HCT116 (cell line): ENCODE measurements at regions not wholly inside any gene's neighbourhood (a gene's known extent, or its start where the extent isn't known, plus 50 kb on each side); places are given as distances from the start of the nearest gene placed in this dataset.

Experiments
- ATF3 ChIP-seq: IDR thresholded peaks from 2 replicates; pipeline ENCODE4 v1.6.1; 2012
- CTCF ChIP-seq, 3 experiments: fragments of 200-600 bp in 1 of 3; sonication (generic) in 1 of 3; IDR thresholded peaks in 2 of 3; conservative IDR thresholded peaks in 1 of 3; 2 replicates each; pipeline ENCODE4 v1.5.1; 2012 to 2017; ENCODE audit warnings: low read depth in 2 of 3, low read length in 2 of 3, antibody characterized with exemption in 1 of 3, borderline replicate concordance in 1 of 3, control low read depth in 1 of 3, mild to moderate bottlenecking in 1 of 3, mixed read lengths in 1 of 3, mixed run types in 1 of 3, moderate library complexity in 1 of 3; ENCODE audit not compliant: insufficient read depth in 1 of 3
- ELF1 ChIP-seq: IDR thresholded peaks from 2 replicates; pipeline ENCODE4 v1.6.1; 2012; ENCODE audit warnings: low read depth, borderline replicate concordance
- EZH2 ChIP-seq: fragments of 200-600 bp; sonication (generic); IDR thresholded peaks from 2 replicates; pipeline ENCODE4 v1.6.1; 2017; ENCODE audit warnings: antibody characterized with exemption, mixed run types
- EZH2phosphoT487 ChIP-seq: fragments of 200-600 bp; IDR thresholded peaks from 2 replicates; pipeline ENCODE4 v1.6.1; 2018; ENCODE audit warnings: antibody characterized with exemption, borderline replicate concordance
- JUND ChIP-seq: IDR thresholded peaks from 2 replicates; pipeline ENCODE4 v1.6.1; 2012
- MAX ChIP-seq: IDR thresholded peaks from 2 replicates; pipeline ENCODE4 v1.6.1; 2012
- POLR2A ChIP-seq: IDR thresholded peaks from 2 replicates; pipeline ENCODE4 v1.7.0; 2011; ENCODE audit warnings: borderline replicate concordance; ENCODE audit not compliant: insufficient read depth, insufficient read length; ENCODE audit errors: extremely low read depth
- POLR2AphosphoS5 ChIP-seq: IDR thresholded peaks from 2 replicates; pipeline ENCODE4 v1.6.1; 2011; ENCODE audit warnings: mild to moderate bottlenecking, low read depth, low read length, moderate library complexity
- RAD21 ChIP-seq: IDR thresholded peaks from 2 replicates; pipeline ENCODE4 v1.6.1; 2012; ENCODE audit warnings: low read depth, mild to moderate bottlenecking
- SIN3A ChIP-seq: IDR thresholded peaks from 2 replicates; pipeline ENCODE4 v1.6.1; 2012; ENCODE audit warnings: low read depth
- SP1 ChIP-seq: IDR thresholded peaks from 2 replicates; pipeline ENCODE4 v1.6.1; 2012; ENCODE audit warnings: low read depth
- YY1 ChIP-seq: IDR thresholded peaks from 2 replicates; pipeline ENCODE4 v1.6.1; 2011; ENCODE audit warnings: low read length, low read depth, moderate library complexity, mild to moderate bottlenecking; ENCODE audit not compliant: insufficient replicate concordance; ENCODE audit errors: extremely low read depth

GRCh38 chr12:113727651-113728061 is 238.5 kb downstream of the RBM19 start:
- TF ChIP-seq CTCF (IDR thresholded peaks at IDR 0.05 in 2 of 3, conservative IDR thresholded peaks at IDR 0.05 in 1 of 3; ENCODE audit: borderline replicate concordance in 1 of 3, insufficient read depth in 1 of 3, low read depth in 2 of 3, low read length in 2 of 3) (no peak), POLR2A (no peak), ATF3 (no peak), EZH2phosphoT487 (no peak), SP1 (peak; percentile 36; the same call in 1 of the 2 replicates), EZH2 (no peak), YY1 (no peak), RAD21 (no peak), ELF1 (no peak), JUND (no peak), SIN3A (no peak), POLR2AphosphoS5 (no peak), MAX (no peak)
